Gastroesophageal sphincter (tissue), 4 donors: ENCODE measurements at regions not wholly inside any gene's neighbourhood (a gene's known extent, or its start where the extent isn't known, plus 50 kb on each side); places are given as distances from the start of the nearest gene placed in this dataset.

Experiments used
- ATAC-seq: fragments of 150-250 bp; one replicate; pipeline ENCODE4 v1.9.1; 2016; ENCODE audit warnings: mild to moderate bottlenecking, moderate library complexity
- H3K27ac ChIP-seq, 4 donors: fragments of 200-600 bp; sonication (generic) in 3 of 4; 1 replicate in 3 of 4; 2 replicates in 1 of 4; pipeline ENCODE4 v1.5.1; 2016 to 2019
- H3K27me3 ChIP-seq: fragments of 200-600 bp; sonication (generic); one replicate; pipeline ENCODE4 v1.5.1; 2019
- H3K36me3 ChIP-seq, 2 donors: fragments of 200-600 bp; sonication (generic); one replicate each; pipeline ENCODE4 v1.5.1; 2019; ENCODE audit warnings: control low read depth in 1 of 2
- H3K4me1 ChIP-seq, 3 donors: fragments of 200-600 bp; sonication (generic); 1 replicate in 2 of 3; 2 replicates in 1 of 3; pipeline ENCODE4 v1.5.1; 2016 to 2019; ENCODE audit warnings: control low read depth in 2 of 3
- H3K4me3 ChIP-seq, 2 donors: fragments of 200-600 bp; sonication (generic); one replicate each; pipeline ENCODE4 v1.5.1; 2019; ENCODE audit warnings: mild to moderate bottlenecking in 1 of 2, moderate library complexity in 1 of 2
- H3K9me3 ChIP-seq, 3 donors: fragments of 200-600 bp; sonication (generic); one replicate each; pipeline ENCODE4 v1.5.1; 2017 to 2019; ENCODE audit warnings: control low read depth in 2 of 3
- EP300 ChIP-seq: sonication (generic); formaldehyde crosslinking; IDR thresholded peaks from one replicate; pipeline ENCODE4 v1.6.1; 2017; ENCODE audit warnings: antibody characterized with exemption, mild to moderate bottlenecking
- POLR2A ChIP-seq, 2 donors: fragments of 450-650 bp; IDR thresholded peaks; one replicate each; pipeline ENCODE4 v1.6.1; 2017; ENCODE audit warnings: antibody characterized with exemption in 2 of 2, mild to moderate bottlenecking in 2 of 2, moderate library complexity in 1 of 2
- POLR2AphosphoS5 ChIP-seq: sonication (generic); formaldehyde crosslinking; IDR thresholded peaks from one replicate; pipeline ENCODE4 v1.6.1; 2017; ENCODE audit warnings: antibody characterized with exemption
- WGBS, 2 donors: methylation state at CpG; one replicate each; pipeline ENCODE4 v1.1.5; 2018; ENCODE audit warnings: low coverage in 1 of 2; 5-methylcytosine and 5-hydroxymethylcytosine counted together
- TF ChIP-seq, protein P1 (sequence below), 4 experiments: fragments of 200-600 bp in 2 of 4; fragments of 450-650 bp in 2 of 4; sonication (generic) in 1 of 4; IDR thresholded peaks; one replicate each; pipeline ENCODE4 v1.5.1; 2017 to 2019; ENCODE audit warnings: antibody characterized with exemption in 4 of 4, mild to moderate bottlenecking in 2 of 4, moderate library complexity in 2 of 4

DNA sequence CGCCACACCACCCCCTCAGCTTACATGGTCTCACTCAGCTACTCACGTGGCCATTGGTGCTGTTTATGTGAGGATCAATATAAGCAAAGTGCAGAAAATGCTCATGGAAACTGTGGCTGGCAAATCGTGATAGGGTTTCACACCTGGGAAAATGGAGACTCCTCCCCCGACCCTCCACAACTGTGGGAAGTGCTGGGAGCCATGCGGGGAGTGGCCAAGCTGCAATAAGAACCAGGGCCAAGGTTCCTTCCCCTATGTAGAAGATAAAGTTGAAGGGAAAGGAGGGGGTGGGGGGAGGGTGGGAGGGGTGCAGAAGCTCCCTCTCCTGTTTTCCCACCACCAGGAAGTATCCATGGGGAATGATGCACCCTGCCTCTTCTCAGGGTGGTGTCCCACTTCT, 145.5 kb upstream of the MAMLD1 start:
- Histone ChIP-seq H3K9me3 (no peaks in the 10 kb centered on the region), H3K27me3 (no peaks in the 10 kb centered on the region), H3K27ac (no peak overlapping the region), H3K36me3 (no peaks in the 10 kb centered on the region), H3K4me1 (peaks cover 0 to 10% (median 0%) of the 10 kb centered on the region in 3 donors), H3K4me3 (no peak overlapping the region)
- 100% methylated on average over 1 of the region's 5 CpGs; no CpG with 5 or more reads in 1 of the 2 donors for WGBS, 2 donors
- no peak for ATAC-seq
- TF ChIP-seq POLR2A (IDR thresholded peaks at IDR 0.05) (no peak), EP300 (no peak), POLR2AphosphoS5 (no peak)
- TF ChIP-seq, protein P1, sequence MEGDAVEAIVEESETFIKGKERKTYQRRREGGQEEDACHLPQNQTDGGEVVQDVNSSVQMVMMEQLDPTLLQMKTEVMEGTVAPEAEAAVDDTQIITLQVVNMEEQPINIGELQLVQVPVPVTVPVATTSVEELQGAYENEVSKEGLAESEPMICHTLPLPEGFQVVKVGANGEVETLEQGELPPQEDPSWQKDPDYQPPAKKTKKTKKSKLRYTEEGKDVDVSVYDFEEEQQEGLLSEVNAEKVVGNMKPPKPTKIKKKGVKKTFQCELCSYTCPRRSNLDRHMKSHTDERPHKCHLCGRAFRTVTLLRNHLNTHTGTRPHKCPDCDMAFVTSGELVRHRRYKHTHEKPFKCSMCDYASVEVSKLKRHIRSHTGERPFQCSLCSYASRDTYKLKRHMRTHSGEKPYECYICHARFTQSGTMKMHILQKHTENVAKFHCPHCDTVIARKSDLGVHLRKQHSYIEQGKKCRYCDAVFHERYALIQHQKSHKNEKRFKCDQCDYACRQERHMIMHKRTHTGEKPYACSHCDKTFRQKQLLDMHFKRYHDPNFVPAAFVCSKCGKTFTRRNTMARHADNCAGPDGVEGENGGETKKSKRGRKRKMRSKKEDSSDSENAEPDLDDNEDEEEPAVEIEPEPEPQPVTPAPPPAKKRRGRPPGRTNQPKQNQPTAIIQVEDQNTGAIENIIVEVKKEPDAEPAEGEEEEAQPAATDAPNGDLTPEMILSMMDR (IDR thresholded peaks at IDR 0.05) = no peak

DNA sequence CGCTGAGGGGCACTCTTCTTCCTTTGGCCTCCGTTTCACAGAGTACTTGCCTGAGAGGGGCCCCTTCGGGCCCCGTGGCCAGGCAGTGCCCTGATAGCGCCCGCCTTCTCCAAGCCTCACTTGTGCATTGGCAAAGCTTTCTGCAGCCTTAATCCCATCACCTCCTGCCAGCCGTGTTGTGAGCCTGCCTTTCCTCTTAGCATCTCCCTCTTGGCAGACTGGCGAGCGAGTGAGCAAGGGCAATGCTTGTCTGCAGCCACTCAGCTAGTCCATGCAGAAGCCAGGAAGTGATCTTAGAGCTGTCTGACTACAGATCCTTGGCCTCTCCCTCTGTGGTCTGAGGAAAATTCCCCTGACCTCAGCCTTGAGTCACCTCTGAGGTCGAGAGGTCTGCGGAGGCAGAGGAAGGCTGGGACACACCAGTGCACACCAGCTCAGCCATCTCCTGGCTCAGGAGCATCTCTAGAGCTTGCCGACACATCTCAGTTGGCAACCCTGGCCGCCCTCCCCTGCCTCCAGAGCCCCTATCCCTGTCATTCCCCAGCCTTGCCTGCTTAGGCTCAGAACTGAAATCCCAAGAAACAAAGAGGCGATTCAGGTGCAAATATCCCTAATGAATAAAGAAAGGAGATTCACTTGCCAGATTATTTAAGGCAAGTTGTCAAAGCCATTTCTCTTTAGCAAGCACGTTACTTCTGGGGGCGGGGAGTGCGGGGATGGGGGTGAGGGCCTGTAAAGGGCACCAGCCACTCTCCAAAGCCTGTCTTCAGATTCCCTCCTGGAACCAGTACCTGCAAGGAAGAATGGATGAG, 143.5 kb upstream of the MAMLD1 start:
- no peak for ATAC-seq
- TF ChIP-seq, protein P1 (IDR thresholded peaks at IDR 0.05) = no peak
- TF ChIP-seq POLR2A (IDR thresholded peaks at IDR 0.05) (no peak), POLR2AphosphoS5 (no peak), EP300 (no peak)
- 46 to 57% methylated on average over 6 to 7 of the region's 17 CpGs for WGBS, 2 donors

DNA sequence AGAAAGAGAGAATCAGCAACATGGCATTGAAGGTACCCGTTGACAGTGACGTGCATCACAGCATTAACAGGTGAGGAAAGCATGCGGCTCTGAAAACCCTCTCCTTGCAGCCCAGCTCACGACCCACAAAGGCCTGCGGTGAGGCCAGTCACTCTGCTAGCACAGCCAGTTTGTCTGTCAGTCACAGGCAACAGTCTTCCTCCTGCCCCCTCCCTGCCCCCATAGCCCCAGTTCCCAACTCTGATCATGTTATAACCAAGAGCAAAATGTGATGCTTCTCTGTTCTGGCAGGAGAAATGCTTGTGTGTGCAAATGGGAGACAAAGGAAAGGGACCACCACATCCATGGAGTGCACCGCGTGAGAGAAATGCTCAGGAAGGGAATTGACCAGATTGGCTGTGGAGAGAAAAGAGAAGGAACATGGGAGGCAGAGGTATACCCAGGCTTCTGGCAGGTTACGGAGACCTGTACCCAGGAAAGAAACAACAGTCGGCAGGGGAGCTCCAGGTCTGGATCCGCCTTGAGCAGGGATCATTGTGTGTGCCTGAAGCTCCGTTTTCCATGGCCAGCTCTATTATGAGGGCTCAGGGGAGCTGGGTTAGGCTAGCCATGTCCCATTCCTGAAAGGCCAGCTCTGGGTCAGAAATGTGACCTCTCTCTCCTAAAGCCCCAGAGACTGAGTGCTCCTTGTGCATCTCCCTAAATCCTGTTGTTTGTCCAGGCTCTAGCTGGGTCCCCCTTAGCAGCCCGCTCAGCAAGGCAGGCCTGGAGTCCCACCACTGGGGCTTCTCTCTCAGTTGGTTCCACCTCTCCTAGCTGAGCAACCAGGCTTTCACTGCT, 139.7 kb upstream of the MAMLD1 start:
- no peak for ATAC-seq
- H3K27ac ChIP-seq = no peak overlapping the region
- 84 to 93% methylated on average over 3 to 4 of the region's 12 CpGs for WGBS, 2 donors
- no peaks in the 10 kb centered on the region for H3K27me3 ChIP-seq
- TF ChIP-seq, protein P1 (IDR thresholded peaks at IDR 0.05) = no peak
- TF ChIP-seq POLR2A (IDR thresholded peaks at IDR 0.05) (no peak), EP300 (no peak)
- H3K9me3 ChIP-seq = no peaks in the 10 kb centered on the region
- no peaks in the 10 kb centered on the region for H3K4me1 ChIP-seq
- H3K4me3 ChIP-seq = no peak overlapping the region
- H3K36me3 ChIP-seq = no peaks in the 10 kb centered on the region

More for the DNA sequence above, 143.5 kb upstream of the MAMLD1 start:
- Histone ChIP-seq H3K36me3 (no peaks in the 10 kb centered on the region), H3K4me3 (no peak overlapping the region), H3K27me3 (no peaks in the 10 kb centered on the region), H3K27ac (no peak overlapping the region), H3K4me1 (no peaks in the 10 kb centered on the region), H3K9me3 (no peaks in the 10 kb centered on the region)

DNA sequence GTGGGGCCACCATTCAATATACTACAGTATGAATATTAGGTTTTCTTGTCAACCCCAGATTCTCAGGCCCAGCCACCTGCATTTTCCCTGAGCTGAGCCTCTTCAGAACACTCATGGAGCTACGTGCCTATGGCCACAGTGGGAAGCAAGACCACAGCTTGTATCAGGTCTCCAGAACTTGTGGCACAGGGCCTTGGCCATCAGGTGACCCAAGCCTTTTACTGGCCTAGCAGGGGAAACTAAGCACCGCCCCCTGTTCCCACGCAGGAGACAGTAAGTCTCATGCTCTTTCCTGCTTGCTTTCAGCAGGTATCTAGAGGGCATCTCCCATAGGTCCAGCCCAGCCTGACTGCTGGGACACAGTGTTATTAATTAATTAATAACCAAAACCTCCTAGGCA, 138.4 kb upstream of the MAMLD1 start:
- TF ChIP-seq, protein P1 (IDR thresholded peaks at IDR 0.05) = no peak
- no peak for TF ChIP-seq POLR2A (IDR thresholded peaks at IDR 0.05)
- no peak for TF ChIP-seq POLR2AphosphoS5
- TF ChIP-seq EP300 = no peak
- Histone ChIP-seq H3K4me1 (no peaks in the 10 kb centered on the region), H3K9me3 (no peaks in the 10 kb centered on the region), H3K27ac (no peak overlapping the region), H3K36me3 (no peaks in the 10 kb centered on the region), H3K27me3 (no peaks in the 10 kb centered on the region), H3K4me3 (no peak overlapping the region)
- 100% methylated on average over 1 of the region's 3 CpGs; no CpG with 5 or more reads in 1 of the 2 donors for WGBS, 2 donors
- ATAC-seq = no peak
